Right cardiac atrium (tissue), 5 donors: ENCODE measurements at regions not wholly inside any gene's neighbourhood (a gene's known extent, or its start where the extent isn't known, plus 50 kb on each side); places are given as distances from the start of the nearest gene placed in this dataset.
"Not testable (repeated sequence)": the region's sequence is repeated elsewhere in the genome, so short reads cannot be mapped to it uniquely, and the experiment has no call there.

Experiments
- ATAC-seq, 2 donors: fragments of 200-7000 bp; cut with Tn5 transposase; one replicate each; pipeline versions ENCODE4 v1.8.0 to v1.9.1; 2020; ENCODE audit warnings: moderate library complexity in 2 of 2, mild to moderate bottlenecking in 1 of 2
- DNase-seq, 3 donors: peaks; one replicate each; pipeline ENCODE4 v3.0.0-alpha.2; 2020
- H3K27ac ChIP-seq: one replicate; pipeline ENCODE4 v1.5.1; 2013; ENCODE audit warnings: mild to moderate bottlenecking, low read length, control low read depth, moderate library complexity
- H3K27me3 ChIP-seq: one replicate; pipeline ENCODE4 v1.6.1; 2013; ENCODE audit not compliant: control insufficient read depth, insufficient read depth
- H3K4me1 ChIP-seq: one replicate; pipeline ENCODE4 v1.6.1; 2013; ENCODE audit warnings: low read length; ENCODE audit not compliant: control insufficient read depth, insufficient read depth
- H3K4me3 ChIP-seq: one replicate; pipeline ENCODE4 v1.5.1; 2013; ENCODE audit warnings: low read length, control low read depth
- H3K9me3 ChIP-seq: one replicate; pipeline ENCODE4 v1.6.1; 2013; ENCODE audit warnings: low read length; ENCODE audit not compliant: control insufficient read depth
- WGBS: extraction: QIAGEN DNeasy Blood & Tissue Kit; methylation state at CpG from one replicate; pipeline ENCODE4 v1.1.7; 2013; 5-methylcytosine and 5-hydroxymethylcytosine counted together
- intact Hi-C, 4 donors: fragments of 100-400 bp; cut with DNase I; formaldehyde crosslinking; loops; one replicate each; pipeline versions ENCODE4 v1.11.0 to v1.14.0; 2022 to 2023
- donor health status: healthy with polysubstance abuse.
- donor health status: DM: no; HTN: yes; CAD: no.
- donor health status: DM: no; HTN: no; CAD: no.
- donor health status: DM: no; HTN: yes; CAD: no; lungs with severe emphysema.
- donor health status: DM: yes; HTN: yes; CAD: no.

DNA sequence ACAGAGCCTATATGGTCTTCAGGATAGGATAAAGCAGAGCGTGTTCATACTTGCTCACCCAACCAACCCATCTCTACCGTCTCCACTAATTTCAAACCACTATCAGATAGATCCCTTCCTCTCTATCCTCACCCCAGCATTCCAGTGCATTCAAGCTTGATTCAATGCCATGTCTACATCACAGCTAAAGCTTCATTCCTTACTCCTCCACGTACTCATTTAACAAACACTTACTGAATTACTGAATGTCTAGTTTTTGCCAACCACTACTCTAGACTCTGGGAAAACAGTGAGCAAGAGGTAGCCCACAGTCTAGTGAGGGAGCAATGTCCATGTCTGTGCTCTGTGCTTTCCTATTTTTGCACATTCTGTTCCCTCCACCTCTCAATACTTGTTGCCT is 163.5 kb upstream of the MSX2 start:
- no peak overlapping the region for H3K27ac ChIP-seq
- intact Hi-C loops: no loop called here
- ATAC-seq (no peak), DNase-seq (no peak)
- no peaks in the 10 kb centered on the region for H3K9me3 ChIP-seq
- no peaks in the 10 kb centered on the region for H3K4me1 ChIP-seq
- H3K27me3 ChIP-seq: no peaks in the 10 kb centered on the region
- WGBS: 69% methylated on average over 3 of the region's 3 CpGs
- H3K4me3 ChIP-seq: no peak overlapping the region

DNA sequence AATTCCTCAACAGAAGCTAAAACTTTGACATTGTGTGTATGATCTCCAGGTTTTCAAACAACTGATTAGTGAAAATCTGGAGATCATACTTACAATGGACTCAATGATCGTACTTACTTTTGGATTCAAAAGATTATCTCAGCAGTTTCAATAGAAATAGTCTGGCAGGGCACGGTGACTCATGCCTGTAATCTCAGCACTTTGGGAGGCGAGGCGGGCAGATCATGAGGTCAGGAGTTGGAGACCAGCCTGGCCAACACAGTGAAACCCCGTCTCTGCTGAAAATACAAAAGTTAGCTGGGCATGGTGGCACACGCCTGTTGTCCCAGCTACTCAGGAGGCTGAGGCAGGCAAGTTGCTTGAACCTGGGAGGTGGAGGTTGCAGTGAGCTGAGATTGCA is 161.3 kb upstream of the MSX2 start:
- H3K9me3 ChIP-seq, H3K27ac ChIP-seq, H3K4me1 ChIP-seq, H3K4me3 ChIP-seq, DNase-seq, H3K27me3 ChIP-seq, intact Hi-C loops, ATAC-seq: not testable (repeated sequence)
- WGBS: 57% methylated on average over 6 of the region's 6 CpGs

DNA sequence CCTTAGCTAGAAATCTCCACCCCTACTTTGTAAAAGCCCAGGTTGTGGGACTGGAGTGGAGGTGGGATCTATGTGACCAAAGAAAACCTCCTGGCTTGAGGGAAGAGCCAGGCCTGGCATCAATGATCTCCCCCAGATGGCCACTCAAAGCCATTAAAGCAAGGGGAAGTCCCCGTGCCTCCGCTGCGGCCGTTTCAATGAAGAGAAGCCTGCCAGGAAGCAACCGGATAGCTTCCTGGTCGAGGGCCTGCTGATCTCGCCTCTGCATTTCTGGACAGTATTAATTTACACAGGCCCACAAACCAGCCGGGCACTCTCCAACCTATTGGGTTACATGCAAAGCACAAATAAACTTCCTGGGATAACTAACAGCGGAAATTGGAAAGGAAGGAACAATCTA is 160.5 kb upstream of the MSX2 start:
- peak in 1 of 3 donors; percentile 42 for DNase-seq
- Histone ChIP-seq H3K27ac (no peak overlapping the region), H3K9me3 (no peaks in the 10 kb centered on the region), H3K4me3 (no peak overlapping the region), H3K4me1 (no peaks in the 10 kb centered on the region), H3K27me3 (no peaks in the 10 kb centered on the region)
- peak in 1 of 2 donors; percentile 31 for ATAC-seq
- 34% methylated on average over 9 of the region's 9 CpGs for WGBS
- intact Hi-C loops: no loop called here

DNA sequence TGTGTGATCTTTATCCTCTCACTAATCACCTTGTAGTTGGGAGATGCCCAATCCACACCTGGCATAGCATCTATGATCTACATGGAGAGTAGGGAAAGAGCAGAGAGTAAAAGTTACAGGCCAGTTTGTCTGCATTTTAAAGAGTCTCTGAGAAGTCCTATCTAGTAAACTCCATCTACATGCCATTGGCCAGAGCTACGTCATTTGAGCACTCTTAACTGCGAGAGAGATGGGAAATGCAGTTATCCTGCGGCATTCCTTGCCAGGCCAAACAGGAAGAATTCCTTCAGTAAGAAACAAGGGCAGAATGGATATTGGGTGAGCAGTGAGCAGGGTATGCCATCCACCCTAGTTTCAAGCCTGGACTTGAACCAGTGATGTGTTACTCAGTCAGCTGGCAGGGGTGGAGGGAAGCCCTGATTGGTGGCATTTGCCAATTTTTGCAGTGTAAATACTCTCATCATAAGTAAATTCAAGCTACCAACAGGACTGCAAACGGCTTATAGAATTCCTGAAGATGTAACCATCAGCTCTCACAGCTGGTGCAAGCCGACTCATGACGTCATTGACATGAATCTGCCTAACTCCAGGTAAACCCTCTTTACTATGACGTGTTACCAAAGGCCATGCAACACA is 156.8 kb upstream of the MSX2 start:
- Histone ChIP-seq H3K27me3 (no peaks in the 10 kb centered on the region), H3K9me3 (no peaks in the 10 kb centered on the region), H3K4me3 (no peak overlapping the region), H3K27ac (no peak overlapping the region), H3K4me1 (peaks cover 1% of the 10 kb centered on the region)
- intact Hi-C loops: no loop called here
- 81% methylated on average over 7 of the region's 7 CpGs for WGBS
- DNase-seq (no peak), ATAC-seq (no peak)

DNA sequence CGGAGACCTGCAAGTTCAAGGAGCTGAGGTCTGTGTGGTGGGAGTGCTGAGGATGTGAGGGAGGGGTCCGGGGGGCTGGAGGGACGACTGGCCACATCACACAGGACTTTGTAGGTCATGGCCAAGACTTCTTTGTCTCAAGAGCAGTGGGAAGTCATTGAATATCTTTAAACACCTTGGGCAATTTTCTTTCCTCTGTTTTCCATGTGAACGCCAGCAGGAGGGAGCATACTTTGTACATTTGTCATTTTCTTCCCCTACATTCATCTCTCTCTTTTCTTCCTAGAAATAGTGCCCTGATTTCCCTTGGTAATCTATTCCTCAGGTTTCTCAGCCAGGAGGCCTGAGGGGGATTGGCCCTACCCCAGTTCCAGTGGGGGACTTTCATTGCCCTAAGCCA is 153.7 kb upstream of the MSX2 start:
- ATAC-seq (no peak), DNase-seq (no peak)
- no peak overlapping the region for H3K27ac ChIP-seq
- no peaks in the 10 kb centered on the region for H3K9me3 ChIP-seq
- H3K27me3 ChIP-seq: no peaks in the 10 kb centered on the region
- H3K4me1 ChIP-seq: peaks cover 1% of the 10 kb centered on the region
- 79% methylated on average over 4 of the region's 4 CpGs for WGBS
- no peak overlapping the region for H3K4me3 ChIP-seq
- intact Hi-C loops: no loop called here

DNA sequence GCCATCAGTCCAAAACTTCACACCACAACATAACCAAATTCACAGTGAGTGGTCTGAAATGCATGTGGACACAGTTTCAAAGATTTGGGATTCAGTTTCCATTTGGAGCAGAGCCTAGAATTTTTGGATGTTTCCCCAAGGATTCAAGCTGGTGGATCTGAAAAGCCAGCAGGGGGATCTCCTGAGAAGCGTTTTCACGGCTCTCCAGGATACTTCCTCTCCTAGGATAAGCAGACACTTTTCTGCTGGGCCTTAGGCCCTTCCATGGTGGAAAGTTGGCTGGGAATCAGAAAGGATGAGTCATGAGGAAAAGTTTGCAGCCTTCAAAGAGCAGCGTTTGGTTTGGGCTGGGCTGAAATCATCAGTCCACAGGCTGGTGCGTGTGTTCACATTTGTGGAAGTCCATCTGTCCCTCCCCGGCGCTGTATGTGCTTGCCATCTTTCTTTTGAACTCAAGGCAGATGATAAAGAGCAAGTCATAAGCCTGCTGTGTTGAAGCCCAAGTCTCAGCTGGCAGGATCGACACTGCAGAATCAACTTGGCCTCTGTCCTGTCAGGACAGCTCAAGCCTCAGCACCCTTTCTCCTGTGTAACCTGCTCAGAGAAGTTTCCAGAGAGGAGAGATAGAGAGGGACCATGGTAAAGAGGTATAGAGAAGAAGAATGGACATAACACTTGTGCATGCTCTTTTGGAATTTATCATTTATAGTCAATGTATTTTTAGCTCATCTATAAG is 152.6 kb upstream of the MSX2 start:
- H3K4me1 ChIP-seq: peaks cover 1% of the 10 kb centered on the region
- no peaks in the 10 kb centered on the region for H3K27me3 ChIP-seq
- no peak overlapping the region for H3K27ac ChIP-seq
- no peak overlapping the region for H3K4me3 ChIP-seq
- DNase-seq: peak; percentile 54 to 62 (median 61)
- WGBS: 20% methylated on average over 7 of the region's 7 CpGs
- intact Hi-C loops: no loop called here
- H3K9me3 ChIP-seq: no peaks in the 10 kb centered on the region
- peak; percentile 93 to 98 for ATAC-seq

DNA sequence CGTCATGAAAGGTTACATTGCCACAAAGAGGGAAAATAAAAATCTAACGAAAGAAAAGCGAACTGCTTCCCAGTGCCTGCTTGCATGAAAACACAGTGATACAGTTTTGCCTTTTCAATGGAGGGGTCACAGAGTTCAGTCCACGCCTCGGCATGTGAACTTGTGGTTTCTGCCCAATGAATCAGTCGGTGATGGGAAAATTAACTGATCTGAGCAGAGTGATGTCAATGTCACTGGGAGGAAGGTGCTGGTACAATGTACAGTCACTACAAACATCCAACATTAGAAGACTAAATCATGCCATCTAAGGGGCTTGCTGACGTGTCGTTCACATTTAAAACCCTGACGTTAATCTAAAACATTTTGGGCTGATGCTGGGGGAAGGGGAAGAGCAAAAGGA is 151.8 kb upstream of the MSX2 start:
- H3K4me1 ChIP-seq: peaks cover 1% of the 10 kb centered on the region
- intact Hi-C loops: no loop called here
- no peak overlapping the region for H3K27ac ChIP-seq
- no peak overlapping the region for H3K4me3 ChIP-seq
- ATAC-seq: no peak
- DNase-seq: no peak
- H3K9me3 ChIP-seq: no peaks in the 10 kb centered on the region
- no peaks in the 10 kb centered on the region for H3K27me3 ChIP-seq
- 83% methylated on average over 9 of the region's 9 CpGs for WGBS

DNA sequence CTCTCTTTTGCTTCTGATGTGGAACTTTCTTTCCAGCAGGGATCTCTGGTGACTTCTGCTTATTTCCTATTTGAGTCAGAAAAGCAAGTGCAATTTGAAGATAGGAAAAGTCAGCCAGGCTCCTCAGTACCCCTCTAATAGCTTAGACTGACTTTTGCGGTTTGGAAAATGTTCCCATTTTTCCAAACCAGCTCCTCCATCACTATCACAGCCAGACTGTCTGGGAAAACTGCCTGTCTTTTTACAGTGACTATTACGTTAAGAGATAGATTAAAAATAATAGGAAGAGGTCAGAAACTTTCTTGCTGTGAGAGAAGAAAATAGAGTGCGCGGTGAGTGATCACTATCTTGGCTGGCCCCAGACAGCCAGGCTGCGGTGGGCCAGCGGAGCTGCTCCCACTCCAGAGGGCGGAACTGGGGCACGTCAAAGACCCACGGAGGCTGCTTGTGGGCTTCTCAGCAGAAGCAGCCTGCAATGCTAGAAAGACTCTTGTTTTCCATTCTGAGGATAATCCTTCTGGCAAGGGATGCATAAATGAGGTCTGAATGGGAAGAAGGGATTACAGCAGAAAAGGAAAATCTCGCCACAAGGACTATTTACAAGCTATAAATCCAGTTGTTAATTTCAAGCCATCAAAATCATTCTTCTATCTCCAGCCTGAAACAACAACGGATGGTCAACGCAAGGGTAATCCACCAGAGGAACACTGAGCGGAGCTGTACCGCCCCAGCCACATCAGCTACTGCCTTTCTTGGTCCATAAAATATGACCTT is 151.0 kb upstream of the MSX2 start:
- Histone ChIP-seq H3K4me3 (no peak overlapping the region), H3K4me1 (peaks cover 1% of the 10 kb centered on the region), H3K9me3 (no peaks in the 10 kb centered on the region), H3K27me3 (no peaks in the 10 kb centered on the region), H3K27ac (no peak overlapping the region)
- 57% methylated on average over 14 of the region's 14 CpGs for WGBS
- DNase-seq (no peak), ATAC-seq (no peak)
- intact Hi-C loops: no loop called here

DNA sequence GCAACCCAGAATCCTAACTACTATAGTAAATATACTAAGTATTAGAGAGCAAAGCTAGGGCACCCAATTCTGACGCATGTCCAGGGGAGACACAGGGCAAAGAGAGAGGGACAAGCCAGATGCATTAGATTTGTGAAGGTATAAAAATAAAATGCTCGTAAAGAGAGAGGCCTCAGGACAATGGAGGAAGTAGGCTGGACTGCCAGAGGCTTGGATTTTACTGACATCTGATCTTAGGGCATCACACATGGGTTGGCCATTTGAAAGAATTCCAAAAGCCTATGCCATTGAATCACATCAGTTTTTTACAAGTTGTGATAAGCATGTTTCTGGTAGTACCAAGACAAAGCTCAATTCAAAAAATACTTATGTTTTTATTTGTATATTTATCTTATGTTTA is 149.3 kb upstream of the MSX2 start:
- Histone ChIP-seq H3K4me3 (no peak overlapping the region), H3K9me3 (no peaks in the 10 kb centered on the region), H3K27me3 (no peaks in the 10 kb centered on the region), H3K4me1 (peaks cover 1% of the 10 kb centered on the region), H3K27ac (no peak overlapping the region)
- no peak for DNase-seq
- 76% methylated on average over 2 of the region's 2 CpGs for WGBS
- intact Hi-C loops: no loop called here
- no peak for ATAC-seq

DNA sequence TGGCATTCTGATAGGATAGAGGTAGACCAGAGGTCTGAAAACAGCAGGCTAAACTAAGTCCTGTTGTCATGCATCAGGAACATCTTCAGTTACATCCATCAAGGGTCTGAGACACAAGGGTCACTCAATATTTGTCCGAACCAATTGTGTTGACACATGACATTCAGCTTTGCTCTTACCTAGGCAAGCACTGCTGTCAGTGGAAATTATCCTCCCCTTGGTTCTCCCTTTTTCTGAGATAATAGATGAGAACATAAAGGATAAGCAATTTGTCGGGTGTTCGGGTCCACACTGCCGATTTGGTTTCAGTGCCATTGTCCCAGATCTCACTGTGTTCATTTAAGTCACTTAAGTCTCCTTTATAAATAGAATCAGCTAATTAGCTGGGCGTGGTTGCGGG is 148.3 kb upstream of the MSX2 start:
- Histone ChIP-seq H3K4me3 (no peak overlapping the region), H3K4me1 (peaks cover 1% of the 10 kb centered on the region), H3K27ac (no peak overlapping the region), H3K27me3 (no peaks in the 10 kb centered on the region), H3K9me3 (no peaks in the 10 kb centered on the region)
- no peak for DNase-seq
- 94% methylated on average over 6 of the region's 6 CpGs for WGBS
- intact Hi-C loops: no loop called here
- no peak for ATAC-seq

DNA sequence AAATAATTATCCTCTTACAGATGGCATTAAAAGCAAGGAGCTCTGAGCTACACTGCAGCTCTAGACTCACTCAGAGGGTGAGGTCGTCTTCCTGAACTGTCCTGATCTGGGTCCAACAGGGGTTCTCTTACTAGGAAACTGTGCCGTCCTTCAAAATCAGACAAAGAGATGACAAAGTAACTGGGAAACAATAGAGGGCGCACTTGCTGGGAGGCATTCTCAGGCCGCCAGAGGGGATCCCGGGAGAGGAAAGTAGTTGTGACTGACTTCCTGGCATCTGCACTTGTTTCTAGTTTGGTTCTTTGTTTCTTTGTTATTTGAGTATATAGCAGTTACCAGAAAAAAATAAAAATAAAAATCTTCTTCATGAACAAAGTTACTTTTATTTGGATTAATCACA is 142.9 kb upstream of the MSX2 start:
- DNase-seq (no peak), ATAC-seq (no peak)
- Histone ChIP-seq H3K27me3 (no peaks in the 10 kb centered on the region), H3K4me1 (no peaks in the 10 kb centered on the region), H3K4me3 (no peak overlapping the region), H3K9me3 (no peaks in the 10 kb centered on the region), H3K27ac (no peak overlapping the region)
- 7% methylated on average over 5 of the region's 5 CpGs for WGBS
- intact Hi-C loops: no loop called here
